ENCODE measurements at regions not wholly inside any gene's neighbourhood (a gene's known extent, or its start where the extent isn't known, plus 50 kb on each side); places are given as distances from the start of the nearest gene placed in this dataset.

DNA sequence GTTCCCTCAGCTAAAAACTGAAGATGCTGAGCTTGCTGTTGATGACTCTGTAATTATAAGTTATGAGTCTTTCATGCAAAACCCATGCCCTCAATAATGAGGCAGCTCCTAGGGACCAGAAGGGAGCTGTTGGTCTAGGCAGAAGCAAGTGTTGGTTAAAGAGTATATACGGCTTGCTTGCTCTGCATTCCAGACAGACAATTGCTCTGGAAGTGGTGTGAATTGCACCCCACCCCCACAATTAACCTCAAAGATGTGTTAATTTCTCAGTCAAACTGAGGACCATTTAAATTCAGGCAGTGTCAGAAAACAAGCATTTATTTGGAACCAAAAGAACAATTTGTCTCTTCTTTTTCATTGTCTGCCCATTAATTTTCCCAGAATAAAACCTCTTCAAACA is 163.5 kb upstream of the EOMES start:
- Mint-ChIP-seq H3K27me3 (ENCODE audit: low read depth) (peaks cover 52% of the 10 kb centered on the region), H3K36me3 (no peaks in the 10 kb centered on the region), H3K4me1 (no peaks in the 10 kb centered on the region)

DNA sequence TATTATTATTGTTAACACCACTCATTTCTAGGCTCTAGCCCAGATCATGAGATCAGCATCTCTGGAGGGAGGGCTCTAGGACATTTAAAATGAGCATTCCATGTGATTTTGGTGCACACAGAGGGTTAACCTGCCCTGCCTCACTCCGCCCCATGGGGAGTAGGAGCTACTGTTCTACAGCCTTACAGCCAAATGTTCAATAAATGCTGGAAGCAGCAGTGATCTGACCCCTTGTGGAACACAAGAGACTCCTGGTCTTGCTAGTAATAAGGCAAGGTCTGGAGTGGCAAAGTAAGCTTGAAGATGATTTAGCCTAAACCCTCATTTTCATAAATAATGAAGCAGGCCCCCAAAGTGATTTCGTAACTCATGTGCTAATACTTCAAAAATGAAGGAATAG is 166.4 kb upstream of the EOMES start:
- Mint-ChIP-seq H3K4me3 (no peak overlapping the region), H3K36me3 (peaks cover 3% of the 10 kb centered on the region), H3K9me3 (peaks cover 11% of the 10 kb centered on the region), H3K4me1 (no peaks in the 10 kb centered on the region), H3K27ac (no peak overlapping the region), H3K27me3 (ENCODE audit: low read depth) (peaks cover 55% of the 10 kb centered on the region)
- TF ChIP-seq CTCF (IDR thresholded peaks at IDR 0.05; ENCODE audit: unreplicated experiment) = no peak
- no peak for DNase-seq (ENCODE audit: low spot score in 2 of 2, unreplicated experiment in 2 of 2)

More for the DNA sequence above, 163.5 kb upstream of the EOMES start:
- TF ChIP-seq CTCF (IDR thresholded peaks at IDR 0.05; ENCODE audit: unreplicated experiment) = no peak
- no peak overlapping the region for H3K27ac Mint-ChIP-seq
- H3K4me3 Mint-ChIP-seq = no peak overlapping the region
- no peaks in the 10 kb centered on the region for H3K9me3 Mint-ChIP-seq
- DNase-seq (ENCODE audit: low spot score in 2 of 2, unreplicated experiment in 2 of 2) = no peak

DNA sequence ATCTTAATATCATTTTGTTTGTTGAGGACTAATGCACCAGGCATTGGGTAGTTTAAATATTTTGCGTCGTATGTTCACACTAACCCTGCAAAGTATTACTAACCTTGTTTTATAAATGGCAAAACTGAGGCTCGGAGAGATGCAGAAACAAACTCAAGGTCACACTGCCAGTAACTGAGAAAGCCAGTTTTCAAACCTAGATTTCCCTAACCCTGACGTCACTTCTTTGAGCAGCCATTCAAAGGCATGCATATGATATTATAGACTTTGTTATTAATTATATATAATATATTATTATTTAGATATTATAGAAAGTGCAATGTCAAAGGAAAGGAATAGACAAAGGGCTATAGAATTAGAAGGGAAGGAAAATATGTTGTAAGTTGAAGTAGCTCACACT is 167.6 kb upstream of the EOMES start:
- Mint-ChIP-seq H3K27ac (no peak overlapping the region), H3K27me3 (ENCODE audit: low read depth) (peaks cover 56% of the 10 kb centered on the region), H3K4me3 (no peak overlapping the region), H3K36me3 (peaks cover 6% of the 10 kb centered on the region), H3K9me3 (peaks cover 20% of the 10 kb centered on the region), H3K4me1 (no peaks in the 10 kb centered on the region)
- DNase-seq (ENCODE audit: low spot score in 2 of 2, unreplicated experiment in 2 of 2) = no peak
- no peak for TF ChIP-seq CTCF (IDR thresholded peaks at IDR 0.05; ENCODE audit: unreplicated experiment)

DNA sequence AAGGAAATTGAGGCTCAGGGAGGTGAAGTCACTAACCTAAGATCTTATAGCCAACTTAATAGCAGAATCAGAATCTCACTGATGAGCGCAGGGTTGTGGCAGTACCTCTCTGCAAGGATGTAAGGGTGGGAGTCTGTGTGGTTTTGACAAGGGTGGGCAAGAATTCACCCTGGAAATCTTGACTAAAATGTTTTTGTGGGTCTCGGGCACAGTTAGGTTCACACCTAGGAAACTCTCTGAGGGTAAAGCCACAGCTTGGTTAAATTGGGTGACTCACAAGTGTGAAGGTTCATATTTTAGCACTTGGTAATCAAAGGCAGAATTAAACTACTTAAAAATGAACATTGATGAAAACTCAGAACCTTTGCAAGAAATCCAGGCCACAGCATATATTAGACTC is 178.2 kb upstream of the EOMES start:
- H3K27me3 Mint-ChIP-seq (ENCODE audit: low read depth) = no peaks in the 10 kb centered on the region
- no peaks in the 10 kb centered on the region for H3K4me1 Mint-ChIP-seq
- TF ChIP-seq CTCF (IDR thresholded peaks at IDR 0.05; ENCODE audit: unreplicated experiment) = no peak
- peaks cover 8% of the 10 kb centered on the region for H3K9me3 Mint-ChIP-seq
- H3K4me3 Mint-ChIP-seq = no peak overlapping the region
- no peak overlapping the region for H3K27ac Mint-ChIP-seq
- no peak for DNase-seq (ENCODE audit: low spot score in 2 of 2, unreplicated experiment in 2 of 2)
- no peaks in the 10 kb centered on the region for H3K36me3 Mint-ChIP-seq

DNA sequence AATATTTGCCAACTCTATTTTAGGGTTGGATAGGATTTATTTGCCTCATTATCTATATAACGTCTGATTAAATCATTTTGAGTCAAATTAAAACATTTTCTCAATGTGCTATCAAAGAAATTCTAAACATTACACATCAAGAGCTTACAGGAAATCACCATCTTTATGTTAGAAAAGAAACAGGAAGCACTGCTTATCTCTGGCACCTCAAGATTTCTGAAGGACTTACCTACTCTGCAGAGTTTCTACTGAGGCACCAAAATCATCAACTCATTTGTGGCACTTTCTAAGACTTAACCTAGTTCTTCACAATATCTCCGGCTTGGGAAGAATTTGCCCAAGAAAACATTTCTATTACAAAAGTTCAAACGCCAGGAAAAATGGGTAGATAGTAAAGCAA is 181.3 kb upstream of the EOMES start:
- Mint-ChIP-seq H3K4me3 (no peak overlapping the region), H3K27me3 (ENCODE audit: low read depth) (no peaks in the 10 kb centered on the region), H3K9me3 (no peaks in the 10 kb centered on the region), H3K4me1 (no peaks in the 10 kb centered on the region), H3K27ac (no peak overlapping the region), H3K36me3 (no peaks in the 10 kb centered on the region)
- no peak for TF ChIP-seq CTCF (IDR thresholded peaks at IDR 0.05; ENCODE audit: unreplicated experiment)
- DNase-seq (ENCODE audit: low spot score in 2 of 2, unreplicated experiment in 2 of 2) = no peak

DNA sequence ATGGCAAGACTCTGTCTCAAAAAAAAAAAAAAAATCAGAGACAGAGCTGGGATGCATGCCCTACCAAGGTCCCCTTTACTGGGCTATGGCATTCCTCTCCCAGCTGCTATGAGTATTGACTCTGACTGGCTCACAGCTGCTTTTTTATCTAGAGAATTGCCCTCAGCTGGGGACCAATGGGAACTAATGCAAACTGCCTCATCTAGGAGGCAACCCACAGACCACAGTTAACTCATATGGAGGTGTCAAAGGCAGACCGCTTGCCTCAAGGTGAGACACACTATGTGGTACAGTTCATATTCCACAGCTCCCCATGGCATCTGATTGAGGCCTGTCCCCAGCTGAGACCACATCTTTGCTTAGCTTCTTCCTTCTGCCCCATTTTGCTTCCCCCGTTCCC is 183.5 kb upstream of the EOMES start:
- H3K4me1 Mint-ChIP-seq = no peaks in the 10 kb centered on the region
- no peaks in the 10 kb centered on the region for H3K36me3 Mint-ChIP-seq
- DNase-seq (ENCODE audit: low spot score in 2 of 2, unreplicated experiment in 2 of 2) = no peak
- H3K9me3 Mint-ChIP-seq = no peaks in the 10 kb centered on the region
- H3K4me3 Mint-ChIP-seq = no peak overlapping the region
- H3K27ac Mint-ChIP-seq = no peak overlapping the region
- no peak for TF ChIP-seq CTCF (IDR thresholded peaks at IDR 0.05; ENCODE audit: unreplicated experiment)
- H3K27me3 Mint-ChIP-seq (ENCODE audit: low read depth) = no peaks in the 10 kb centered on the region

Measured in mesothelial cell of epicardium (in vitro differentiated cells).